Osteocyte (in vitro differentiated cells): ENCODE measurements at regions not wholly inside any gene's neighbourhood (a gene's known extent, or its start where the extent isn't known, plus 50 kb on each side); places are given as distances from the start of the nearest gene placed in this dataset.

Source experiments
- DNase-seq: peaks from one replicate; pipeline ENCODE4 v3.0.0; 2021; ENCODE audit warnings: mixed read lengths; ENCODE audit not compliant: unreplicated experiment; ENCODE audit errors: extremely low spot score
- H3K27ac Mint-ChIP-seq: one replicate; pipeline ENCODE4 v1.8.0; 2021; ENCODE audit warnings: mild to moderate bottlenecking, mixed read lengths; ENCODE audit not compliant: unreplicated experiment
- H3K27me3 Mint-ChIP-seq: one replicate; pipeline ENCODE4 v1.8.0; 2021; ENCODE audit warnings: mixed read lengths; ENCODE audit not compliant: unreplicated experiment
- H3K36me3 Mint-ChIP-seq: one replicate; pipeline ENCODE4 v1.8.0; 2021; ENCODE audit warnings: mixed read lengths; ENCODE audit not compliant: unreplicated experiment
- H3K4me1 Mint-ChIP-seq: one replicate; pipeline ENCODE4 v1.8.0; 2021; ENCODE audit warnings: mixed read lengths; ENCODE audit not compliant: unreplicated experiment
- H3K4me3 Mint-ChIP-seq: one replicate; pipeline ENCODE4 v1.8.0; 2021; ENCODE audit warnings: mild to moderate bottlenecking, moderate library complexity, mixed read lengths; ENCODE audit not compliant: unreplicated experiment
- H3K9me3 Mint-ChIP-seq: one replicate; pipeline ENCODE4 v1.8.0; 2021; ENCODE audit warnings: mixed read lengths; ENCODE audit not compliant: unreplicated experiment
- TF ChIP-seq, protein P1 (sequence below): fragments of 200-600 bp; sonication (generic); IDR thresholded peaks from 2 replicates; pipeline ENCODE4 v1.5.0; 2021; ENCODE audit warnings: antibody characterized with exemption, mild to moderate bottlenecking, moderate library complexity

DNA sequence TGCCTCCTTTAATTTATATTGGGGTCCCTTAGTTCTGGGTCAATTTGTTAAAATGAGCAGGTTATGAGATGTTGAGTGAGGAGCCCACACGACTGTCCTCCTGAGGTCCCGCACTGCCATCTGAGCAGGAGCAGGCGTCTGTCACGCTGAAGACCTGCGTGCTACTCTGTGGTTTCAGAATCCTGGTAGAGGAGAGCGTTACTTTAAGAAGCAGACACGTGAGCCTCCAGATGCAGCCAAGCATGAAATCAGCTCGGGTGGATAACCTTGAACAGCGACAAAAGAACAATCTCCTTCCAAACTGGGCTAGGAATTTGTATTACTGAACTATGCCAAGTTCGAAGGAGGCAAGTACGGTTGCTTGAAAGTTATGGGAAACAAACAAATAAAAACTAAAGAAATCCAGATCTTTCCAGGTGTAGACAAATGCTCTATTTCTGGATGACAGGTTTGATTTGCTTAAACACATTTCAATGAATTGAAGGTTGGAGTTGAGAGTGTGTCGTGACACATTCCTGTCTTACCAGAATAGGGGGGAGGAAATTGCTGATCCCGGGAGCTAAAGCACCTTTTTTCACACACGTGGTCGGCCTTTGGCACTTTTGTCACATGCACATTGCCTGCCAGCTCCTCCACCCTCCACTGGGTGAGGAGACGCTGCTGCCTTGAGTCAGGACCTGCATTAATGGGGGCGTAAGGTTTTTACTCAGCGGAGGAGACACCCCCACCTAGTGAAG lies 945.5 kb upstream of the SLC10A2 start:
- no peaks in the 10 kb centered on the region for H3K36me3 Mint-ChIP-seq
- TF ChIP-seq, protein P1, sequence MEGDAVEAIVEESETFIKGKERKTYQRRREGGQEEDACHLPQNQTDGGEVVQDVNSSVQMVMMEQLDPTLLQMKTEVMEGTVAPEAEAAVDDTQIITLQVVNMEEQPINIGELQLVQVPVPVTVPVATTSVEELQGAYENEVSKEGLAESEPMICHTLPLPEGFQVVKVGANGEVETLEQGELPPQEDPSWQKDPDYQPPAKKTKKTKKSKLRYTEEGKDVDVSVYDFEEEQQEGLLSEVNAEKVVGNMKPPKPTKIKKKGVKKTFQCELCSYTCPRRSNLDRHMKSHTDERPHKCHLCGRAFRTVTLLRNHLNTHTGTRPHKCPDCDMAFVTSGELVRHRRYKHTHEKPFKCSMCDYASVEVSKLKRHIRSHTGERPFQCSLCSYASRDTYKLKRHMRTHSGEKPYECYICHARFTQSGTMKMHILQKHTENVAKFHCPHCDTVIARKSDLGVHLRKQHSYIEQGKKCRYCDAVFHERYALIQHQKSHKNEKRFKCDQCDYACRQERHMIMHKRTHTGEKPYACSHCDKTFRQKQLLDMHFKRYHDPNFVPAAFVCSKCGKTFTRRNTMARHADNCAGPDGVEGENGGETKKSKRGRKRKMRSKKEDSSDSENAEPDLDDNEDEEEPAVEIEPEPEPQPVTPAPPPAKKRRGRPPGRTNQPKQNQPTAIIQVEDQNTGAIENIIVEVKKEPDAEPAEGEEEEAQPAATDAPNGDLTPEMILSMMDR = no peak
- H3K4me1 Mint-ChIP-seq = peaks cover 6% of the 10 kb centered on the region
- no peak for DNase-seq
- H3K4me3 Mint-ChIP-seq = no peak overlapping the region
- no peak overlapping the region for H3K27ac Mint-ChIP-seq
- H3K27me3 Mint-ChIP-seq = no peaks in the 10 kb centered on the region
- H3K9me3 Mint-ChIP-seq = no peaks in the 10 kb centered on the region

DNA sequence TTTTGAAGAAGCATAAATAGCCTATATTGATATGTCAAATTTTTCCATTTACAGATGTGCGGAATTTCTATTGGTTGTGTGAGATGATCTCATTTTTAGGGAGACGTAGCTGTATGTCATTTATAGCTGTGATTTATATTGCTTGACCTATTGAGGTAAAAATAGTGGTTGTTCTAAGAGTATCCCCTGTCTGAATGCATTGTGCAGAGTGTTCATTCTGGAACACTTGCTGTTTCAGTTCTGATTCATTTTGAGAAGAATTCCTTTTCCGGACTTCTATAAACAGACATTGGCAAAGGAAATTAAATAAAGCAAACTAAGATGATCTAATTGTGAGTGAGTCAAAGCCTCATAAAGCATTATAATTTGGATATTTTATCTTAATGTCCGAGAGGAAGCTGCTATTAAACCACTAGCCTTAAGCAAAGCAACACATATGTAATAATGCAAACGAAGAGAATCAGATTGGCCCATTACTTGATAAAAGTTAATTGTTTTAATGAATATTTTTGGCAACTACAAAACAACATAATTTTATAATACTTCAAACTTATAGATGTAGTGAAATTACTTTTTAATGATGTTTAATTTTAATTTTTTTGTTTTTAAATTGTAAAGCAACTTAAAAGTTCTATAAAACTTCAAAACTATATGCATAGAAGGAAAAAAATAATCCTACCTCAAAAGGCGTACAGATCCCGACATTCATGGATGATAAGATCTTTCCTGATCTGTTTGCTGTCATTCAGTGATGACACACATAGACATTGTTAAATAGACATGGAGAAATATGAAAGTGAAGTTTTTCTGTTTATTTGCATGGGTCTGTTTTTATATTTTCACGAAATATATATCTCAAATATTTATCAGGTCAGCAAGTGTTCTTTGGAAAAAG lies 942.6 kb upstream of the SLC10A2 start:
- TF ChIP-seq, protein P1 = no peak
- H3K4me3 Mint-ChIP-seq = no peak overlapping the region
- no peak for DNase-seq
- H3K27ac Mint-ChIP-seq = no peak overlapping the region
- no peaks in the 10 kb centered on the region for H3K36me3 Mint-ChIP-seq
- H3K27me3 Mint-ChIP-seq = no peaks in the 10 kb centered on the region
- peaks cover 6% of the 10 kb centered on the region for H3K4me1 Mint-ChIP-seq
- H3K9me3 Mint-ChIP-seq = no peaks in the 10 kb centered on the region

DNA sequence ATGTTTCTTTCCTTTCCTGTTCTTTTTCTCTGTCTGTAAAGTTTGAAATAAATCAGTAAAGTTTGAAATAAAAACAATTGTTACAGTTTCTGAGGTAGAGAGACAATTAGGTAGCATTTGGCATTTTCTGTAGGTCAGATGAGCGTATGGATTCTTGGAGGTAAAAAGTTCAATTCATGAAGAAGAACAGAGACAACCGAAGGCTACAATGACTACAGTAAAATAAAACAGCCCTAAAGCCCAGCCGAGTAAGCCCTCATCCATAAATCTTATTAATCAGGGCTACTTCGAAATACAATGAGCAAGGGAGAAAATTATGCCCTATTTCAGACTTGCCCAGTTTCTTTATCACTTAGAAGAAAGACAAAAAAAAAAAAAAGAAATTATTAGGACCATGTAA lies 941.9 kb upstream of the SLC10A2 start:
- no peaks in the 10 kb centered on the region for H3K36me3 Mint-ChIP-seq
- H3K4me3 Mint-ChIP-seq = no peak overlapping the region
- TF ChIP-seq, protein P1 = no peak
- H3K27ac Mint-ChIP-seq = no peak overlapping the region
- no peaks in the 10 kb centered on the region for H3K9me3 Mint-ChIP-seq
- no peaks in the 10 kb centered on the region for H3K27me3 Mint-ChIP-seq
- H3K4me1 Mint-ChIP-seq = peaks cover 6% of the 10 kb centered on the region
- no peak for DNase-seq

DNA sequence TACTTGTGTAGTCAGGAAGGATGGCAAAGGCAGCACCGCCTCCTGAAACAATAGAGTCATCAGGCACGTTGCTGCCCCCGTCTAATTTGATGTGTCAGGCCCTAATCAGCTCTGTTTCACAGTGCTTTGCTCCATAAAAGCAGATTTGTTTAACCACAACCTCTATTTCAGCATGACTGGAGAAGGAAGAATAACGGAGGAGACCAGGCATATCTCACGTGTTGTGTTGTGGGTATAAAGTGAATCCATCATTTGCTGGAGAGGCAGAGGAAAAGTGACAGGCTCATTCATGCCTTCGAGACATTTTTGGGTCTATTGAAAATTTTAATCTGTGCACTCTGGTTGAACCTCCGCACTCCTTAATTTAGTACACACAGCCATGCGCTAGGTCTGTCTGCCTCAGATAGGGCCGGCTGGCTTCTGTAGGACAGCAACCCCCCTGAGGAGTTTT lies 940.4 kb upstream of the SLC10A2 start:
- H3K9me3 Mint-ChIP-seq = no peaks in the 10 kb centered on the region
- TF ChIP-seq, protein P1 = no peak

DNA sequence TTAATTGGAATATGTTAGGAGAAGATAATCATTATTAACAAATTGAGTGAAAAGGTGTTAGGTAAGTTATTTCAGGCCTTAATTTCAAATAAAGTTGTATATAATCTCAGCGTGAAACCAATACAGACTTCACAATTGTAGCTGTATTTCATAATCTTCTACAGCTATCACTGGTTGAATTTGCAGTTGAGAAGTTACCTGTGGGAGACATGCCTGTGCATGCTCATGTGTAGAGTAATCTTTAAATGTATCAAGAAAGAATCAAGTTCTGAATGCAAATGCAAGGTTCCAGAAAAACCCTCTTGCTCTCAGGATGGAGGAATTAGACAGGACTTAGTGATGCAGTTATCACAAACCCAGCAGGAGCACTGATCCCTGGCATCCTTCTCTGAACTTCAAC lies 938.4 kb upstream of the SLC10A2 start:
- no peak for DNase-seq
- TF ChIP-seq, protein P1 = no peak
- peaks cover 6% of the 10 kb centered on the region for H3K4me1 Mint-ChIP-seq
- H3K36me3 Mint-ChIP-seq = no peaks in the 10 kb centered on the region
- H3K9me3 Mint-ChIP-seq = no peaks in the 10 kb centered on the region
- H3K4me3 Mint-ChIP-seq = no peak overlapping the region
- no peak overlapping the region for H3K27ac Mint-ChIP-seq
- no peaks in the 10 kb centered on the region for H3K27me3 Mint-ChIP-seq

More for the DNA sequence above, 940.4 kb upstream of the SLC10A2 start:
- H3K27me3 Mint-ChIP-seq = no peaks in the 10 kb centered on the region
- H3K27ac Mint-ChIP-seq = no peak overlapping the region
- no peak overlapping the region for H3K4me3 Mint-ChIP-seq
- DNase-seq = no peak
- peaks cover 6% of the 10 kb centered on the region for H3K4me1 Mint-ChIP-seq
- no peaks in the 10 kb centered on the region for H3K36me3 Mint-ChIP-seq
